Gastroesophageal sphincter (tissue), 3 donors: ENCODE measurements at regions not wholly inside any gene's neighbourhood (a gene's known extent, or its start where the extent isn't known, plus 50 kb on each side); places are given as distances from the start of the nearest gene placed in this dataset.
"Not testable (repeated sequence)": the region's sequence is repeated elsewhere in the genome, so short reads cannot be mapped to it uniquely, and the experiment has no call there.

Experiments used
- EP300 ChIP-seq: sonication (generic); formaldehyde crosslinking; IDR thresholded peaks from one replicate; pipeline ENCODE4 v1.6.1; 2017; ENCODE audit warnings: antibody characterized with exemption, mild to moderate bottlenecking
- POLR2AphosphoS5 ChIP-seq: sonication (generic); formaldehyde crosslinking; IDR thresholded peaks from one replicate; pipeline ENCODE4 v1.6.1; 2017; ENCODE audit warnings: antibody characterized with exemption
- TF ChIP-seq, protein P1 (sequence below), 4 experiments: fragments of 200-600 bp in 2 of 4; fragments of 450-650 bp in 2 of 4; sonication (generic) in 1 of 4; IDR thresholded peaks; one replicate each; pipeline ENCODE4 v1.5.1; 2017 to 2019; ENCODE audit warnings: antibody characterized with exemption in 4 of 4, mild to moderate bottlenecking in 2 of 4, moderate library complexity in 2 of 4

- not testable (repeated sequence) for TF ChIP-seq POLR2AphosphoS5, EP300
- TF ChIP-seq, protein P1, sequence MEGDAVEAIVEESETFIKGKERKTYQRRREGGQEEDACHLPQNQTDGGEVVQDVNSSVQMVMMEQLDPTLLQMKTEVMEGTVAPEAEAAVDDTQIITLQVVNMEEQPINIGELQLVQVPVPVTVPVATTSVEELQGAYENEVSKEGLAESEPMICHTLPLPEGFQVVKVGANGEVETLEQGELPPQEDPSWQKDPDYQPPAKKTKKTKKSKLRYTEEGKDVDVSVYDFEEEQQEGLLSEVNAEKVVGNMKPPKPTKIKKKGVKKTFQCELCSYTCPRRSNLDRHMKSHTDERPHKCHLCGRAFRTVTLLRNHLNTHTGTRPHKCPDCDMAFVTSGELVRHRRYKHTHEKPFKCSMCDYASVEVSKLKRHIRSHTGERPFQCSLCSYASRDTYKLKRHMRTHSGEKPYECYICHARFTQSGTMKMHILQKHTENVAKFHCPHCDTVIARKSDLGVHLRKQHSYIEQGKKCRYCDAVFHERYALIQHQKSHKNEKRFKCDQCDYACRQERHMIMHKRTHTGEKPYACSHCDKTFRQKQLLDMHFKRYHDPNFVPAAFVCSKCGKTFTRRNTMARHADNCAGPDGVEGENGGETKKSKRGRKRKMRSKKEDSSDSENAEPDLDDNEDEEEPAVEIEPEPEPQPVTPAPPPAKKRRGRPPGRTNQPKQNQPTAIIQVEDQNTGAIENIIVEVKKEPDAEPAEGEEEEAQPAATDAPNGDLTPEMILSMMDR (IDR thresholded peaks at IDR 0.05): not testable (repeated sequence)
Observed at GRCh38 chr15:84360902-84361301, 125.3 kb downstream of the GOLGA6L4 start.
